Parathyroid adenoma (tissue), 2 donors: ENCODE measurements at regions not wholly inside any gene's neighbourhood (a gene's known extent, or its start where the extent isn't known, plus 50 kb on each side); places are given as distances from the start of the nearest gene placed in this dataset.

ENCODE experiments used
- H2AFZ ChIP-seq: fragments of 300-600 bp; sonication (generic); one replicate; pipeline ENCODE4 v1.7.0; 2017; ENCODE audit warnings: antibody characterized with exemption, mild to moderate bottlenecking
- H3K27ac ChIP-seq: fragments of 300-600 bp; sonication (generic); one replicate; pipeline ENCODE4 v1.7.0; 2017
- H3K27me3 ChIP-seq: fragments of 300-600 bp; sonication (generic); one replicate; pipeline ENCODE4 v1.7.0; 2017; ENCODE audit warnings: low read length; ENCODE audit not compliant: control insufficient read depth, insufficient read depth
- H3K36me3 ChIP-seq: fragments of 300-600 bp; sonication (generic); one replicate; pipeline ENCODE4 v1.7.0; 2017; ENCODE audit warnings: low read length; ENCODE audit not compliant: control insufficient read depth, insufficient read depth
- H3K4me1 ChIP-seq: fragments of 300-600 bp; sonication (generic); one replicate; pipeline ENCODE4 v1.7.0; 2017; ENCODE audit warnings: control low read depth
- H3K4me2 ChIP-seq: fragments of 300-600 bp; sonication (generic); one replicate; pipeline ENCODE4 v1.7.0; 2017; ENCODE audit warnings: low read length
- H3K4me3 ChIP-seq: fragments of 300-600 bp; sonication (generic); one replicate; pipeline ENCODE4 v1.7.0; 2017; ENCODE audit warnings: low read depth, low read length
- H3K79me2 ChIP-seq: fragments of 300-600 bp; sonication (generic); one replicate; pipeline ENCODE4 v1.7.0; 2017; ENCODE audit warnings: control low read depth
- H3K9ac ChIP-seq: fragments of 300-600 bp; sonication (generic); one replicate; pipeline ENCODE4 v1.7.0; 2017; ENCODE audit warnings: mild to moderate bottlenecking
- H3K9me3 ChIP-seq: fragments of 300-600 bp; sonication (generic); one replicate; pipeline ENCODE4 v1.7.0; 2017; ENCODE audit warnings: low read length; ENCODE audit not compliant: control insufficient read depth
- CTCF ChIP-seq: fragments of 300-600 bp; sonication (generic); IDR thresholded peaks from one replicate; pipeline ENCODE4 v1.7.0; 2017; ENCODE audit warnings: antibody characterized with exemption, mild to moderate bottlenecking
- donor health status: primary hyperparathyroidism.

- Histone ChIP-seq H3K4me1 (no peaks in the 10 kb centered on the region), H3K79me2 (no peaks in the 10 kb centered on the region), H3K9ac (no peak overlapping the region), H3K4me3 (no peak overlapping the region), H3K36me3 (no peaks in the 10 kb centered on the region), H3K9me3 (no peaks in the 10 kb centered on the region), H2AFZ (no peak overlapping the region), H3K4me2 (no peak overlapping the region), H3K27me3 (no peaks in the 10 kb centered on the region), H3K27ac (no peak overlapping the region)
- TF ChIP-seq CTCF: no peak
Measured at GRCh38 chr14:104315169-104315568, 176.8 kb downstream of the KIF26A start.

GRCh38 chr14:104315625-104316024 is 177.2 kb downstream of the KIF26A start:
- H3K27ac ChIP-seq: no peak overlapping the region
- no peak overlapping the region for H2AFZ ChIP-seq
- no peaks in the 10 kb centered on the region for H3K79me2 ChIP-seq
- H3K9me3 ChIP-seq: no peaks in the 10 kb centered on the region
- H3K9ac ChIP-seq: no peak overlapping the region
- H3K4me2 ChIP-seq: no peak overlapping the region
- no peaks in the 10 kb centered on the region for H3K4me1 ChIP-seq
- no peaks in the 10 kb centered on the region for H3K27me3 ChIP-seq
- no peaks in the 10 kb centered on the region for H3K36me3 ChIP-seq
- H3K4me3 ChIP-seq: no peak overlapping the region
- no peak for TF ChIP-seq CTCF

- Histone ChIP-seq H3K4me2 (no peak overlapping the region), H3K27me3 (no peaks in the 10 kb centered on the region), H3K9ac (no peak overlapping the region), H3K36me3 (no peaks in the 10 kb centered on the region), H3K79me2 (no peaks in the 10 kb centered on the region), H3K9me3 (no peaks in the 10 kb centered on the region), H2AFZ (no peak overlapping the region), H3K4me1 (no peaks in the 10 kb centered on the region), H3K27ac (no peak overlapping the region), H3K4me3 (no peak overlapping the region)
- no peak for TF ChIP-seq CTCF
Measured at GRCh38 chr14:104316121-104316722, 177.8 kb downstream of the KIF26A start.

- Histone ChIP-seq H3K4me3 (no peak overlapping the region), H3K27ac (no peak overlapping the region), H3K9ac (no peak overlapping the region), H3K79me2 (no peaks in the 10 kb centered on the region), H3K27me3 (no peaks in the 10 kb centered on the region), H3K36me3 (no peaks in the 10 kb centered on the region), H3K4me1 (no peaks in the 10 kb centered on the region), H3K4me2 (no peak overlapping the region), H2AFZ (no peak overlapping the region), H3K9me3 (no peaks in the 10 kb centered on the region)
- no peak for TF ChIP-seq CTCF
Measured at GRCh38 chr14:104316723-104317491, 178.5 kb downstream of the KIF26A start.

- no peaks in the 10 kb centered on the region for H3K36me3 ChIP-seq
- H3K4me2 ChIP-seq: no peak overlapping the region
- H3K4me1 ChIP-seq: no peaks in the 10 kb centered on the region
- no peak overlapping the region for H2AFZ ChIP-seq
- H3K27ac ChIP-seq: no peak overlapping the region
- H3K79me2 ChIP-seq: no peaks in the 10 kb centered on the region
- no peak overlapping the region for H3K9ac ChIP-seq
- TF ChIP-seq CTCF: no peak
- no peak overlapping the region for H3K4me3 ChIP-seq
- no peaks in the 10 kb centered on the region for H3K27me3 ChIP-seq
- no peaks in the 10 kb centered on the region for H3K9me3 ChIP-seq
Measured at GRCh38 chr14:104317492-104317805, 179.1 kb downstream of the KIF26A start.
